ENCODE measurements at regions not wholly inside any gene's neighbourhood (a gene's known extent, or its start where the extent isn't known, plus 50 kb on each side); places are given as distances from the start of the nearest gene placed in this dataset.
A peak's percentile ranks its signal among the peaks of the same experiment; 100 is the strongest.

DNA sequence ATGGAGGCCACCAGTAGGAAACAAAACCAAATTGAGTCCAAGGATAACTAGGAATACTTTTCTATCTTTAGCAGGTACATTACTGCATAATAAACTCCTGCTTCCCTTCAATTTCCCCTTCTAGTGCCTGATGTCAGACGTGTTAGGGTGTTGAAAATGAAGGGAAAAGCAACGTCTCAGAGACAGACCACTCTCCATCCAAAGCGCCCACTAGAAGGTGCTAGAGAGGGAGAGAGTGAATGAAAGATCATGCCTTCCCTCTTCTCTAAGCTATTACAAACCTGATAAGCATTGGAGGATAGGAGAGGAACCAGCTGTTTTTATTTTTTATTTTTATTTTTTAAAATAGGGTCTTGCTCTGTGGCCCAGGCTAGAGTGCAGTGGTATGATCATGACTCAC, 64.1 kb downstream of the ZNF641 start:
- intact Hi-C loops (cut with DNase I), result no loop called here
- Histone ChIP-seq H3K27me3 (no peaks in the 10 kb centered on the region), H3K4me3 (no peak overlapping the region), H3K4me1 (no peaks in the 10 kb centered on the region), H3K9me3 (no peaks in the 10 kb centered on the region), H3K36me3 (no peaks in the 10 kb centered on the region), H3K27ac (no peak overlapping the region)
- peak; percentile 39 for ATAC-seq
- TF ChIP-seq, protein P1, sequence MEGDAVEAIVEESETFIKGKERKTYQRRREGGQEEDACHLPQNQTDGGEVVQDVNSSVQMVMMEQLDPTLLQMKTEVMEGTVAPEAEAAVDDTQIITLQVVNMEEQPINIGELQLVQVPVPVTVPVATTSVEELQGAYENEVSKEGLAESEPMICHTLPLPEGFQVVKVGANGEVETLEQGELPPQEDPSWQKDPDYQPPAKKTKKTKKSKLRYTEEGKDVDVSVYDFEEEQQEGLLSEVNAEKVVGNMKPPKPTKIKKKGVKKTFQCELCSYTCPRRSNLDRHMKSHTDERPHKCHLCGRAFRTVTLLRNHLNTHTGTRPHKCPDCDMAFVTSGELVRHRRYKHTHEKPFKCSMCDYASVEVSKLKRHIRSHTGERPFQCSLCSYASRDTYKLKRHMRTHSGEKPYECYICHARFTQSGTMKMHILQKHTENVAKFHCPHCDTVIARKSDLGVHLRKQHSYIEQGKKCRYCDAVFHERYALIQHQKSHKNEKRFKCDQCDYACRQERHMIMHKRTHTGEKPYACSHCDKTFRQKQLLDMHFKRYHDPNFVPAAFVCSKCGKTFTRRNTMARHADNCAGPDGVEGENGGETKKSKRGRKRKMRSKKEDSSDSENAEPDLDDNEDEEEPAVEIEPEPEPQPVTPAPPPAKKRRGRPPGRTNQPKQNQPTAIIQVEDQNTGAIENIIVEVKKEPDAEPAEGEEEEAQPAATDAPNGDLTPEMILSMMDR (IDR thresholded peaks at IDR 0.05), result no peak
- peak in 1 of 4 donors; percentile 14 for DNase-seq

GRCh38 chr12:48285751-48286650, 64.7 kb downstream of the ZNF641 start:
- Histone ChIP-seq H3K27me3 (no peaks in the 10 kb centered on the region), H3K27ac (no peak overlapping the region), H3K4me3 (no peak overlapping the region), H3K9me3 (no peaks in the 10 kb centered on the region), H3K36me3 (no peaks in the 10 kb centered on the region), H3K4me1 (no peaks in the 10 kb centered on the region)
- intact Hi-C loops (cut with DNase I), result no loop called here
- TF ChIP-seq, protein P1 (IDR thresholded peaks at IDR 0.05), result no peak
- ATAC-seq, result no peak
- no peak for DNase-seq

DNA sequence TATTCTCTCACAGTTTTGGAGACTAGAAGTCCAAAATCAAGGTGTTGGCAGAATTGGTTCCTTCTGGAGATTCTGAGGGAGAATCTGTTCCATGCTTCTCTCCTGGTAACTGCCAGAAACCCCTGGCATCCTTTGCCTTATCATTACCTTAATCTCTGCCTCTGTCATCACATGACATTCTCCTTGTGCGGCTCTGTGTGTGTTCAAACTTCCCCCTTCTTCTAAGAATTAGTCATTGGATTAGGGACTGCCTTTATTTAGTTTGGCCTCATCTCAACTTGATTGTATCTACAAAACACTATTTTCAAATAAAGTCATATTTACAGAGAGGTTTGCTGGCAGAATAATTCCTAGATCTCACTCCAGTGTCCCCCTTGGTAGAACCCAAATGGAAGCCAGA, 68.9 kb downstream of the ZNF641 start:
- no peaks in the 10 kb centered on the region for H3K4me1 ChIP-seq
- H3K27me3 ChIP-seq, result no peaks in the 10 kb centered on the region
- H3K4me3 ChIP-seq, result no peak overlapping the region
- ATAC-seq (no peak), DNase-seq (no peak)
- intact Hi-C loops (cut with DNase I), result no loop called here
- H3K9me3 ChIP-seq, result peaks cover 0 to 2% of the 10 kb centered on the region in 2 donors
- TF ChIP-seq, protein P1 (IDR thresholded peaks at IDR 0.05), result no peak
- H3K27ac ChIP-seq, result no peak overlapping the region
- no peaks in the 10 kb centered on the region for H3K36me3 ChIP-seq

DNA sequence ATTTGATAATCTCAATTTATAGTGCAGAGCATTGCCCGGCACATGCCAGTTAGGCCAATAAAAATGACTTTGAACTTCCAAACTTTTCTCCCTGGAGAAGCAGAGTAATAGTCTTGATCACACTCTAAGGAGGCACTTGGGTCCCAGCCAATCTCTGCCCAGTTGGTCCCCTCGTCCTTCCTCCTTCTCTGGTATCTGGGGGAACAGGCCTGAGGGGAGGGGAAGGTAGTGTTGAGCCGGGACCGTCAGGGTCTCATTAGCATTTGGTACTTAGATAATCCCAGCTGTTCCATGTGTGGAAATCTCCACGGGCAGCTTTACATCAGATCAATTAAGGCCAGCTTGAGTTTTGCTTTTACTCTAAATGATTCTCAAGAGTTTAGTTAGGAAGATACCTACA, 70.1 kb downstream of the ZNF641 start:
- TF ChIP-seq, protein P1 (IDR thresholded peaks at IDR 0.05), result no peak
- intact Hi-C loops (cut with DNase I), result no loop called here
- no peak overlapping the region for H3K4me3 ChIP-seq
- ATAC-seq, result no peak
- DNase-seq, result no peak
- H3K9me3 ChIP-seq, result peaks cover 0 to 9% of the 10 kb centered on the region in 2 donors
- no peaks in the 10 kb centered on the region for H3K36me3 ChIP-seq
- no peaks in the 10 kb centered on the region for H3K27me3 ChIP-seq
- H3K27ac ChIP-seq, result no peak overlapping the region
- H3K4me1 ChIP-seq, result no peaks in the 10 kb centered on the region

GRCh38 chr12:48279601-48280000, 71.1 kb downstream of the ZNF641 start:
- Histone ChIP-seq H3K27ac (peak overlapping the region in 1 of 2 donors; percentile 73), H3K4me1 (no peaks in the 10 kb centered on the region), H3K36me3 (no peaks in the 10 kb centered on the region), H3K4me3 (no peak overlapping the region), H3K27me3 (no peaks in the 10 kb centered on the region), H3K9me3 (peaks cover 0 to 9% of the 10 kb centered on the region in 2 donors)
- intact Hi-C loops (cut with DNase I), result no loop called here
- DNase-seq (no peak), ATAC-seq (no peak)
- TF ChIP-seq, protein P1 (IDR thresholded peaks at IDR 0.05), result no peak
